ENCODE measurements at regions not wholly inside any gene's neighbourhood (a gene's known extent, or its start where the extent isn't known, plus 50 kb on each side); places are given as distances from the start of the nearest gene placed in this dataset.

DNA sequence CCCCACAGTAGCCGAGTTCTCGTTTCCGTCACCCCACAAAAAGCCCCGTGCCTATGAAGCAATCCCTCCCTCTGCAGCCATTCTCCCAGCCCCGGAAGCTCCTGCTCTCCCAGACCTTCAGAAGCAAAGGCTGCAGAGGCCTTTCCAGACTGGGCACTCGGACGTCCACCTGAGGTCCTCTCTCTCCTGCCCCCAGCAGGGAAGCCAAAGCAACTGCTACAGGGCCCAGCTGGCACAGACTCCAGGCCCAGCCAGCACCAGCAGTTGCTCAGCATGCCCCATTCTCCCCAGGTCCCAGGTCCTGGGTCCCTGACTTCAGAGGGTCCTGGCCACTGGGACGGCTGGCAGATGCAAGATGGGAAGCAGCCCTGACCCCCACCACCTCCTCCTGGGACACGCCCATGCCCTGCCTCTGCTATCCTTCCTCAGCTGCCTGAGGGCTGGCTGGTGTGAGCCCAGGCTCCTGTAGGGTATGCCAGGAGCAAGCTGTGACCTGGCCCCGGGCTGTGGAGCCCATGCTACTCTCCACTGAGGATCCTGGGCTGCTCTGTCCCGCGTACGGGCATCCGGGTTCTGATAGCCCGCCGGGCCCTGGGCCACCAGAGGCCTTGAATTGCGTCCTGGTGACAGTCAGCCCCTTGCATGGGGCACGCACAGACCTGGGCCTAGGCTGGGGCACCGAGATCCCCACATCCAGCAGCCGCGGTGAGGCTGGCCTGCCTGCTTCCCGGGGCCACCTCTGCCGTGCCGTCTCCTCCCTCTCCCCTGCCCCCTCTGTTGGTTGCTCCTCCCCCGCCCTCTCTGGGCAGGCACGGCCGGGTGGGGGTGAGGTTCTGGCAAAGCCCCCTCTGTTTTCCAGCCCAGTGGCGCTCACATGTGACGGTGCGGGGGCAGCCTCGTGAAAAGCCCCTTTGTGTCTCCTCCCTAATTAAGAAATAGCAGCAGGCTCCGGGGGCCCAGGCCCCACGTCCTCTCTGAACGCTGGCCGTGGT is 1310.3 kb downstream of the BRD1 start:
- no peak for DNase-seq

DNA sequence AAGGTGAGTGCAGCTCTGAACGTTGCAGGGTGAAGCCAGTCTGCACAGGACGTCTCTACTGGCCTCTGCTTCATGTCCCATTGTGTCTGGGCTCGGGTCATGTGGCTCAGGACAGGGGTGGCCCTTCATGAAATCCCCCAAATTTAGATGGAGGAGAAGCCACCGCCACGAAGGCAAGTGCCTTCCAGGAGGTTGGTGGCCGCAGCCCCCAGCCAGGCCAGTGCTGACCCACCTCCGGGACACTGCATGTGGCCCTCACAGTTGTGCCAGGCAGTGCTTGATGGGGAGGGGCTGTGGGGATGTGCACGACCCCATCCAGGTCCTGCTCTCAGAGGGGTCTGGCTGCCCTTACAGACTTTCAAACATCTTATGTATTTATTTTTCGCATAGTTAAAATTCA is 1311.1 kb downstream of the BRD1 start:
- no peak for DNase-seq

DNA sequence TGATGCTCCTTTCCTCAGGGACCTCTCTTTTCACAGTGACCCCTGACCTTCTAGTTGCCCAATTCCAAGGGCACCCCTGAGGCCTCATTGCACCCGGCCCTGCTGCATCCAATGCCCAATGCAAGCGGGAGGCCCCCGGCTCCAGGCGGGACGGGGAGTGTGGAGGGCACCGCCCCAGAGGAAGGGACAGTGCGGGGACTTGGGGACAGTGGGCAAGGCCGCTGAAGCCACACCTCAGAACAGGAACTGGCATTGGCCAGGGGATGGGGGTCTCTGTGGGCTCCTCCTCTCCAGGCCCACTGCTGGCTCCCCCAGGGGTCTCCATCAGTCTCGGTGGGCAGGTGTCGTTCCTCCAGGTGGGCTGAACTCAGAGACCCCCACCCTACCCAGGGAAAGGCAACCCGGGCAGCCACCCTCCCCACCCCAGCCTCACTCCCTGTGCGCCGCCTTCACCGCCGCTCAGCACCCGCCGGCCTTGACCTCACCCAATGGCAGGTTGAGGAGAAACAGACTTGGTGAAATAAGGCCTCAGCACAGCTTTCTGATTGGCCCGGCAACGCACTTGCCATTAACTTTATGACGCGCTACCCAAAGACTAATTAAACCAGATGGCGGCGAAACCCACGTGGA is 1312.0 kb downstream of the BRD1 start:
- no peak for DNase-seq

DNA sequence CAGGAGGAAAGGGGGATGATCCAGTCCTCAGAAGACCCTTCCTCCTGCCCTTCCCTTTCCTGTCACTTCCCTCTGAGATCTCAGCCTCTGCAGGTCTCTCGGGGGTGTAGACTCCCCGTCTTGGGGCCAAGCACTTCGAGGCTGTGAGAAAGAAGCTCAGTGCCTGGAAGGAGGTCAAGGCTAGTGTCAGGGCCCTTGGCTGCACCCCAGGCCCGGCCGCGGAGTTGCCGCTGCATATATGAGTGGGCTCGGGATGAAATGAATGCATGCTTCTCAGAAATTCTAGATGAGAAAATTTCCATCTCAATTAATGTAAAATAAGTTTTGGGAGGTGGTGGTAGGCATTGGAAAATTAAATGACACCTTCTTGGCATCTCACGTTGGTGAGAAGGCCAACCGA is 1313.7 kb downstream of the BRD1 start:
- DNase-seq: no peak

DNA sequence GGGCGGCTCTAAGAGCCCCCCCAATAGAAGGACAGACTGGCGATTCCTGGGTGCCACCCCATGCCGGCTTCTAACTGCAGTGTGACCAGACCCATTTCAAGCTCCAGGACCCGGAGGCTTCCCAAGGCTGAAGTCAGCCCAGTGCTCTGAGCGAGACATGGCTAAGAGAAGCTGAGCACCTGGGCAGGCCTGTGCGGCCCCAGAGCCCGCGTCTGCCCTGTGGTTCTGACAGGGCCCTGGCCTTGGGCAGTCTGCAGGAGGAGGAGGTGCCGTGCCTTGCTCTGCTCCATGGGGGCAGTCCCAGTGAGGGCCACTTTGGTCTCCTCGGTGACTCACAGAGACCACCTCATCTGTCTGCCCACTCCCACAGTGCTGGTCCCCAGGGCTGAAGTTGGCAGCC is 1314.2 kb downstream of the BRD1 start:
- no peak for DNase-seq

DNA sequence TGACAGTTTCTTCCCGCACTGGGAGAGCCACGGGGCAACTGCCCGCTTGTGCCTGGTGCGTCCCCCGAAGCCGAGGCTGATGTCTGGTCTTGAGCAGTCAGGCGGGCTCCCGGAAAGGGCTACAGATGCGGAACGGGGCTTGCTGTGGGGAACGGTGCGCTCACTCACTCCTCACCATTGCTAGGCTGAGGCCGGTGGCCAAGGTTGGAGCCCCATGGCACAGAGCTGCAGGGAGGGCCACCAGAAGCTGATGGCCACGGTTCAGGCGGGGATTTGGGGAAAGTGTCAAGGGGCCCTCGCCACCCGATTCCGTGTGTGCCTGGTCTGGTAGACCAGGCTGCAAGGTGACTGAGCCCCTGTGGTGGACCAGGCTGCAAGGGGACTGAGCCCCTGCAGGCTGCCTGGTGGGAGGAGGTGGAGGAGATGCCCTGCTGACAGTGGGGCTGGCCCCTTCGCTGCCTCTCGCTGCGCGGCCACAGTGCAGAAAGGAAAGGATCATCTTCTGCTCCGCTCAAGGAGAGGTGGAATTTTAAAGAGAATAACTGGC is 1315.8 kb downstream of the BRD1 start:
- no peak for DNase-seq

DNA sequence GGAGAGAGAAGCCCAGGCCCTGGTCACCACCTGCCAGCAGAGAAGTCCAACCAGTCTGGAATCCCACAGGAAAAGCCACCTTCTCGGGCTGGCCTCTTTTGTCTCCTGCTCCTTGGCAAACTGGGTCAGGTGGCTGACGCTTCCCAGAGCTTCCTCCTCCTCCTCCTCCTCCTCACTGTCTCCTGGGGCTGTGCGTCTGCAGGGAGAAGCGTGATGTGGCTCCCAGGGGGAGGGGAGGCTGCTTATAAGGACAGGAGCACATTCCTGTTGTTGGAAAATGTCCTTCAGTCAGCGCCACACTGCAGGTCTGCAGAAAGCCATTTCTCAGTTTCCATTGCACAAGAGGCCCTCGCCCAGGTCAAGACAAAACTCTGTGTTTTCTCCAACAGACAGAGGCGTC is 1316.5 kb downstream of the BRD1 start:
- no peak for DNase-seq

DNA sequence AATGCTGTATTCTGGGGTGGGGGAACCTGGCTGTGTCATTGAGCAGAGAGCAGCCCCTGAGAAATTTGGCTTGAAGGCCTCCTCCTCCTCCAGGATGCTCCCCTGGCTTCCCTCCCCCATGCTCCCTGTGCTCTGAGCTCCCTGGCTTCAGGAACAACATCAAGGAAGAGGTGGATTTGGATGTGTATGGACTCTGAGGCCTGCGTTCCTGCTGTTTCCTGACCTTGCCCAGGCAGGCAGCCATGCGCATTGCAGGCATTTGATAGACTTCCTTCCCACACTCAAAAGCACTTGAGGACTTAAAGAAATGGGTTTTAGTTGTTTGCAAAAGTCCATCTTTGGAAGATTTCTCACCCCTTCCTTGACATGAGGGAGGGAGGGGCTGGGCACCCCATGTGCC is 1317.1 kb downstream of the BRD1 start:
- DNase-seq: no peak

DNA sequence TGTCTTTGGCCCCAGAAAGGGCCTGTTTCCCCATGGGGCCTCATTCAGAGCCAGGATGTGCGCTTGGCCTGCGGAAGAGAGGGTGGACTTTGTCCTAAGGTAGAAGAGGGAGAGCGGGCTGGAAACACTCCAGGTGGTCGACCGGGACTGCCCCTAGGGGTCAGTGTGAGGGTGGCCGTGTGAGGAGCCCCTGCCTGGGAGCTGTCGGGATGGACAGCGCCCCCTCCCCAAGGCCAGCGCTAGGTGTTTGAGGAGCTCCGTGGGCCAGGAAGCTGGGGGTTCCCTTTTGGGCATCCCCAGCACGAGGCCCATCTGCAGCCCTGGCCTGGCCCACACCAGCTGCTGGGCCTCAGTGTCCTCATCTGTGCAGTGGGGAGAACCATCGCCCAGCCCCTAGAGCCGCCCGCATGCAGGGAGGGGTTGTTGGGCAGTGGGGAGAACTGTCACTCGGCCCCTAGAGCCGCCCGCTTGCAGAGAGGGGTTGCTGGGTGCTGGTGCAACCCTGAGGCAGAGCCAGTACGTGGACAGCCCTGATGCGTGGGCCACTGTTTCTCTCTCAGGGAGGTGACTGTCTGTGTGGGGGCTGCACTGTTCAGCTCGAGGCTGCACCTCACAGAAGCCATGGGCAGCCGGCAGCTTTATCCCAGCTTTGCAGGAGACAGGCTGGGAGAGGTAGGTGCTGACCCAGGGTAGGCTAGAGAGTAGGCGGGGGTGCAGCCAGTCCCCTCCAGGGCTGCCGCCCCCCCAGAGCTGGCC is 1319.9 kb downstream of the BRD1 start:
- DNase-seq: no peak

DNA sequence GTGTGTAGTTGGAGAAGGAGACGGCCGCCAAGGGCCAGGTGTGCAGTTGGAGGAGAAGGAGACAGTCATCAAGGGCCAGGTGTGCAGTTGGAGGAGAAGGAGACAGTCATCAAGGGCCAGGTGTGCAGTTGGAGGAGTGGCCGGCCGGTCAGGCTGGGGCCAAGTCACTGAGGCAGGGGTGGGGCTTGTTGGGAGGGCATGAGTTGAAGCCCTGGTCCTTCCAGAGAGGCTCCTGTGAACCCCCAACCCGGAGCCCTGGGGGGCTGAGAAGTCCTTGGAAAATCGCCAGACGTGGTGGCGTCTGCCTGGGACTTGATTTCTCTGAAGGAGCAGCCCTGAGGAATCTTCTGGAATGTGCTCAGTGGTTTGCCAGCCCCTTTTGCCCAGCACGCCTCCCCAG is 1320.5 kb downstream of the BRD1 start:
- DNase-seq: no peak

DNA sequence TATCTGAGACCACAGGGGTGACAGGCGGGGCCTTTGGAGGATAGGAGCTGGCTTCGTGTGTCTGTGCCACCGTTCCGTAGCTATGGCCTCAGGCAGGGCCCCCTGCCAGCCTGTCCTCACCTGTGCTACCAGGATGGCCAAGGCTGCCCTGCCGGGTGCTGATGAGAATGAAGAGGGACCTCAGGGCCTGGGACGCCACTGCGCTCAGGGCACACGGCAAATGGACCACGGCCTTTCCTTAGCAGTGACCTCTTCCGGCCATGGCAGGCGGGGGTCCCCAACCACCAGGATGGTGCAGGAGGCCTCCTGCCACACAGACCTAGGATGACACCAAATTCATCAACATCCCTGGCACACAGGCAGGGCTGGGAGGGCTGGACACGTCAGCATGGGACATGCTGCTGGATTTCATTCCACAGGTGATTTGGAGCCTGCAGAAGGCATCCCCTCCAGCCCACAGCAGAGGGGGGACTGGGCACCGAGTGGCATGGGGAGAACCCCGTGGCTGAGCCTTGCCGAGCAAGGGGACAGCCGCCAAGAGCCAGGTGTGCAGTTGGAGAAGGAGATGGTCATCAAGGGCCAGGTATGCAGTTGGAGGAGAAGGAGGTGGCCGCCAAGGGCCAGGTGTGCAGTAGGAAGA is 1321.0 kb downstream of the BRD1 start:
- DNase-seq: no peak

DNA sequence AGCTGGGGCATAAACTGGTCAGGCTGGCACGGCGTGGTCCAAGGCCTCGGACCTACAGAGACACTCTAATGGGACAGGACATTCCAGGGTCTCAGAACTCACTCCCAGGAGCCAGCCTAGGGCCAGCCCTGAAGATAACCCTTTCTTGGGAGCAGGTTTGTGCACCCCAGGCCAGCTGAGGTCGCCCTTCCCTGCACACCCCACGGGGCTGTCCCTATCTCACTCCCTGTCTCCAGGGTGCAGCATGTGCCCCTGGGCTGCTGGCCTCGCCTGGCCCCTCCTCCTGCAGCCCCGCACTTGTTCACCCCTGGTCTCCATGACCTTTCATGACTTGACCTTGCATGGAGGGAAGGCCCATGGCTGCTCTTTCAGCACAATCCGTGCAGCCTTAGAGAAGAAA is 1321.8 kb downstream of the BRD1 start:
- no peak for DNase-seq

DNA sequence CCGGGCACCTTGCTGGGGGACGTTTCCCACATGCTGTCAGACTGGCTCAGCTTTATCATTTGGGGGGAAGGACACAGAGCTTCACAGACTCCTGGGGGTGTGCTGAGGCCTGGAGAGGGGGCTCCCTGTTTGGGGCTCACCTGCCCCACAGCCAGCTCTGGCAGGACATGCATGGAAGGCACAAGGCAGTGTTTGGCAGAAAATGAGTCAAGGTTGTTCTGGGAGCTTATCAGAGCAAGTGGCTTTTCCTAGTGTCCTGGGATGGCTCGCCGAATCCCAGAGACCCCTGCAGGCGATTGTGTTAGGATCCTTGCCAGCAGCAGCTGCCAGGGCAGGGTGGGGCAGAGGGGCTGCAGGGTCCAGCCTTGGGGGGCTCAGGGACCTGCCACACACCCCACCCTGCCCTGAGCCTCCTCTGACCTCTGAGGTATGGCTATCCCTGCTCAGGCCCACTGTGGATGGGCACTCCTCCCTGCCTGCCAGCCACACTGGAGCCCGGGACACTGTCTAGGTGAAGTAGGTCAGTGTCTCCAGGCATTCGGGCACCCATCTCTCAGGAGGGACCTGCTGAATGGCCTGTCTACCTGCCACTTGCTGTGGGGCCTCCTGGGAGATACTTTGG is 1323.0 kb downstream of the BRD1 start:
- no peak for DNase-seq

DNA sequence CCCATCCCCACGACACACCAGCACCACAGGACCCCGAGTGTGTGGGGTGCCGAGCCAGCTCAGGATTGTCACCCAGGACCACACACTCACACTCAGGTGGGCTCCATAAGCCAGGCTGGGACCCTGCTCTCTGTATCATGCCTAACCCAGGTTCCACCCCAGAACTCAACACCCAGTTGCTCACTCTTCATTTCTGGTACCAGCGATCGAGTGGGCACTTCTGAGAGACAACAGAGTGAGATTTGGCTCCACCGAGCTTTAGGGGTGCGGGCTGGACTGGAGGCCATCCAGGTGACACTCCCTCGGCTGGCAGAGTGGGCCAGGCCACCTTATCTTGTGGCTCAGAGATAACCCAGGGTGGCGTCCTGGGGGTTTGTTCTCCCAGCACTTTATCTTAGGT is 1323.8 kb downstream of the BRD1 start:
- DNase-seq: no peak

DNA sequence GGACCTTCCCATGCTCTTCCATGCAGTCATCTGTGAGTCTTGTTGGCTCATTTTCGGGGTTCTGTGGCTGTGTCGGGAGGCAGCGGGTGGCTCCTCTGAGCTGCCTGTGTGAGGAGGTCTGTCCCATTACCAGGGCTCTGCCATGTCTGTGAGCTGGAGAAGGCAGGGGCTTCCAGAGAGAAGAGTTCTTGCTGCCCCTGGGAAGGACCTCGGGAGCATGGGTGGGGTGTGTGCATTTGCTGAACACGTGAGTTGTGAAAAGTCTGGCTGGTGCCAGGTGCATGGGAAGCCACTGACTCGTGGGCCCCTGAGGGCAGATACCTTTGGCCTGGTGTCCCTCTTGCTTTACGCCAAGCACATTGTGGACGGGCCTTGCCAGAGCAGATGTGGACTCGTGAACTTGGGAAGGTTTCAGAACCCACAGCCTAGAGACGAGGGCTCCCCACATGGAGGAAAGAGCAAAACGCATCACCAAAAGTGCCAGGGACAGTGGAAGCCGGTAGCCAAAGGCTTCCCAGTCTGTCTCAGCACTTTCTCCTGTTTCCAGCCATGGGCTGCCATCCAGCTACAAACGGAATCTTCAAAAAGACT is 1324.5 kb downstream of the BRD1 start:
- no peak for DNase-seq

DNA sequence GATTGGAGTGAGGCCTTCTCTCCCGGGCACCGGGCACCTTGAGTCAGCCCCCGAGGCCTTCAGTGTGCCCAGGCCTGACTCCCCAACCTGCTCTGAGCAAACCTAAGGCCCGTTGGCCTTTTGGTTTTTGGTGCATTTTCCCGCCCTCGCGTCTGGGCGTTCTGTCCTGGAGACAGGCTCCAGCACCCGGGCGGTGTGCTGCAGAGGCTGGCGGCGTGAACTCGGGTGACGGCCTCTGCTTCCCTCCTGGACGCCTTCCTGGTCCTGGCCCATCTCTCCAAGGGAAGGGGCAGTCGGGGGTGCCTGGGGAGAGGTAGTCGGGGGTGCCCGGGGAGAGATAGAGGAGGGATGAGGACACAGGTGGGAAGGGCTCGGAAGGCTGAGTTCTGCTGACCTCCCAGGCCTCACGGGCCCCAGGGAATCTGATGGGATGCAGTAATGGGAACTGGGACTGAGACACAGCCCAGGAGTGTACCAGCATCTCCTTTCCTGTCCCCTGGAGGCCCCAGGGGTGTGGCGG is 1326.4 kb downstream of the BRD1 start:
- DNase-seq: no peak

DNA sequence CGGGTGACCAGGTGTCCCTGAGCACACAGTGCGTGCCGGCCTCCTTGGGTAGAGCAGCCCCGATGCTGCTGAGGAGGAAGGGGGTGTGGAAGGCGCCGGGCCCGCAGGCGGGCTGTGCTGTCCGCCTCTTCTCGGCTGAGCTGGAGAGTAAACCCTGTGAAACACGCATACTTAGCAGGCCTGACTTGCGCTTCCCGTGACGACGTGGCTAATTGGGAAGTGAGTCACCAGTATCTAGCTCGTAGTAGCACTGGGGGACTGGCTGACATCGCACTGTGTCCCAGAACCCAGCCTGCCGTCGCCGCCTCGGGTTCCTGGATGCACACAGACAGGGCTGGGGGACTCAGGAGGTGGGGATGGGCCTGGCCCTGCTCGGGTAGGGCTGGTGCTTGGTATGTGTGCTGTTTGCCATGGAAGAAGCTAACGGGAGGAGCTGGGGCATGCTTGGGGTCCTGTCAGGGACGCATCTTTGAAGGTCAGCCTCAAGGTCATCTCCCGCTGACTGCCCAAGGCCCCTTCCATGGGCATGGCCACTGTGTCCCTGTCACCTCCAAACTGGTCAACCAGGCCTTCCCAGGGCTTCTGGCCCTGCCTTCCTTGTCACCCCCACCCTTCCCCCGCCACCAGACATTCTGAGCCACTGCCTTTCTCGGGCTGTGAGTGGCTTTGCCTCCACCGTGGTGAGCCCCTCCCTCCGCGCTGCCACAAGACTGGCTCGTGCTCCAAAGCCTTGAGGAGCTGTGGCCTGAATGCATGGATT is 1327.0 kb downstream of the BRD1 start:
- DNase-seq: no peak

DNA sequence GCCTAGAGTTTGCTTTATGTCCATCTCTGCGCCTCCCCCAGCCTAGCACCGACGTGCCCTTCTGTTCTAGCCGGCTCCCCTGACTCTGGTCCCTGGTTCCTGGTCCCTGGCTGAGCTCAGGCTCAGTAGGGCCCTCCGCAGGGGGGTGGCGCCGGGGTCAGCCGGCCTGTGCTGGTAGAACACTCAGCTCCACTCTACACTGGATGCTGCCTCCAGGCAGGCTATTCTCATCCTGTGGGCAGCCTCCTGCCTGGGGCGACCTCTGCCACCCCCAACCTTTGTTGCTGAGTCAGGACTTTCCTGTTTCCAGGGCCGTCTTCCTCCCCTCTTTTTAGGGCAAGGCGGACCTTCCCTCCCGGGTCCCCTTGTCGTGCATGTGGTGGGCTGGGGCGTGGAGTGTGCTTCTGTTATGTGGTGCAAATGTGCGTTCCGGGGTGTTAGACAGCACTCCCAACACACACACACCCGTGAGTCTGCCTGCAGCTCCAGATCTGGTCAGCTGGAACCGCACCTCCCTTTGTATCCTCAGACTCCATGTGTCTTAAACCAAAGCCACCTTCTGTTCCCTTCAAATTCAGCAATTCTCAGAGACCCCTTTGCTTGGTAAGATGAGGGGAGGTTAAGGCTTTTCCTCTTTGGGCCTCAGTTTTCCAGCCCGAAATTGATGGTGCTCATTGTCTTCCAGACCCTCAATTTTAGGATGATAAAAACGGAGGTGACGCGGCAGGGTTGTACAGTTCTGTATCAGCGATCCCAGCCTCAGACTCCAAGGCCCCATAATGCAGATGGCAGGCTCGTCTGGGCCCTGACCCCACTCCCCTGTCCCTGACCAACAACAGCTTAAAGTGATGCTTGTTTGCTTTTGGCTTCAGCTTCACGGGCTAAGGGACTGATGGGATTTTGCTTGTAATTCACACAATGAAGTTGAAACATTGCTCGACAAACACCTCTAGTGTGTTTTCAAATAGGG is 1327.9 kb downstream of the BRD1 start:
- no peak for DNase-seq

DNA sequence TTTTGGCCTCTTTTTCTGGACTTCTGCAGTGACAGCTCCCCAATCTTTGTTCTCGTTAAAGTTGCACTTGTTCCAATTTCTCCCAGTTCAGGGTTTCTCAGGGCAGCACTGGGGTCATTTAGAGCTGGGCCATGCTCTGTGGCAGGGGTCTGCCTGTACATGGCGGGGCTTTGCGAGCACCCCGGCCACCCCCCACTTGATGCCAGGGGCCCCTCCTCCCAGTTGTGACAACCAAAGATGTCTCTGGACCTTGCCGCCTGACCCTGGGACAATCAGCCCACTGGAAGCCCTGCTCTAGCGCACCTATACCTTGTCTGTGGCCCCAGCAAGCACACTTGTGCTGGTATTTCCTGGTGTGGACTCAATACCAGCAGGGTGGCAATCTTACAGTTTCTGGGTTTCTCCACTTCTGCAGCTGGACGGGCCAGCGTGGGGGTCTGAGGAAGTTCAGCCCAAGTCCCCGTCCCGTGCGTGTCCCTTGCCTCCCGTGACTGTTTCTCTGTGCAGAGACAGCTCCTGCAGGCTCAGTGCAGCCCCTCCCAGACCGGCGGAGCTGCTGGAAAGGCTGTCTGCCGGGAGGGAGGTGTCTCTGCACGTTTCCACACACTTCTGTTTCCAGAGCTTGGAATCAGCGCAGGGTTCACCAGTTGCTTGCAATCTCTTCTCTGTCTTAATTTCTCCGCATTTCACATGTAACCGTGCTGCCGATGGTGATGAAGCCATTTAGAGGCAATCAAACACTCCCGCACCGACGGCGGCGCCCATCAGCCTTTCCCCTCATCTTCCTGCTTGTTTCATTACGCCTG is 1328.9 kb downstream of the BRD1 start:
- no peak for DNase-seq
